ENCODE measurements at regions not wholly inside any gene's neighbourhood (a gene's known extent, or its start where the extent isn't known, plus 50 kb on each side); places are given as distances from the start of the nearest gene placed in this dataset.
"Not testable (repeated sequence)": the region's sequence is repeated elsewhere in the genome, so short reads cannot be mapped to it uniquely, and the experiment has no call there.

- TF ChIP-seq POLR2A (IDR thresholded peaks at IDR 0.05; ENCODE audit: low read depth, low read length); GATA2 (IDR thresholded peaks at IDR 0.05; ENCODE audit: insufficient read depth, insufficient read length, low read depth, low read length); CTCF (IDR thresholded peaks at IDR 0.05; ENCODE audit: extremely low read depth in 1 of 2, insufficient read depth in 1 of 2, low read depth in 1 of 2, low read length in 2 of 2); EZH2 (IDR thresholded peaks at IDR 0.05; ENCODE audit: borderline replicate concordance, low read depth, low read length, severe bottlenecking); MAX (IDR thresholded peaks at IDR 0.05; ENCODE audit: insufficient read depth, insufficient read length); FOS (IDR thresholded peaks at IDR 0.05; ENCODE audit: borderline replicate concordance, insufficient read depth, low read length); POLR2AphosphoS5 (IDR thresholded peaks at IDR 0.05; ENCODE audit: insufficient read depth, low read depth, low read length); JUN (IDR thresholded peaks at IDR 0.05; ENCODE audit: borderline replicate concordance, insufficient read depth, insufficient read length, low read depth): not testable (repeated sequence)
These were observed 365.9 kb upstream of the SALL1 start for GRCh38 chr16:51516960-51517359.

All from endothelial cell of umbilical vein (primary cell).